GM12872 (cell line): ENCODE measurements at regions not wholly inside any gene's neighbourhood (a gene's known extent, or its start where the extent isn't known, plus 50 kb on each side); places are given as distances from the start of the nearest gene placed in this dataset.

Experiments used
- CTCF ChIP-seq: IDR thresholded peaks from 3 replicates; pipeline ENCODE4 v1.5.1; 2011; ENCODE audit warnings: low read depth, mild to moderate bottlenecking, low read length, moderate library complexity; ENCODE audit not compliant: insufficient read depth

- no peak for TF ChIP-seq CTCF
Measured at GRCh38 chr5:102700120-102700831, 54.8 kb upstream of the PAM start.

DNA sequence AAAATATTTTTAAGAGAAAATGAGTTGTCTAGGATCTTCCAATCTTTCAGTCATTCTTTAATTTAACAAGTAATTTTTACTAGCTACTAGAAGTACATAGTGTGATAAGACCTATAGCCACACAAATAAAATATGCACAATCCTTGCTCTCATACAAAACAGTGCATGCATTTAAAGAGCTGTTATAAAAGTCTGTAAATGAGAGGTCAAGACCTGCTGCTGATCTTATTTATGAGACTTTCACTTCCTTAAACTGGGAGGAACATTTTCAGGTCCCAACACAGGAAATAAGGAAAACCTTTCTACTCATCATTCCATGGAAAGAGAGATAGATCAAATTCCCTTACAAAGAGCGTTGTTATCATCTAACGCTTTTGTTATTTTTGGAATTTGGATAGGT, 54.2 kb upstream of the PAM start:
- no peak for TF ChIP-seq CTCF

GRCh38 chr5:102701748-102702147, 53.4 kb upstream of the PAM start:
- TF ChIP-seq CTCF, result no peak
